HG03095 (cell line): ENCODE measurements at regions not wholly inside any gene's neighbourhood (a gene's known extent, or its start where the extent isn't known, plus 50 kb on each side); places are given as distances from the start of the nearest gene placed in this dataset.

Experiments
- ATAC-seq: cut with Tn5 transposase; IDR thresholded peaks from one replicate; pipeline ENCODE4 v1.9.1; 2021; ENCODE audit warnings: moderate library complexity; ENCODE audit not compliant: unreplicated experiment

GRCh38 chr6:22621701-22622100 is 52.3 kb downstream of the HDGFL1 start:
- no peak for ATAC-seq

DNA sequence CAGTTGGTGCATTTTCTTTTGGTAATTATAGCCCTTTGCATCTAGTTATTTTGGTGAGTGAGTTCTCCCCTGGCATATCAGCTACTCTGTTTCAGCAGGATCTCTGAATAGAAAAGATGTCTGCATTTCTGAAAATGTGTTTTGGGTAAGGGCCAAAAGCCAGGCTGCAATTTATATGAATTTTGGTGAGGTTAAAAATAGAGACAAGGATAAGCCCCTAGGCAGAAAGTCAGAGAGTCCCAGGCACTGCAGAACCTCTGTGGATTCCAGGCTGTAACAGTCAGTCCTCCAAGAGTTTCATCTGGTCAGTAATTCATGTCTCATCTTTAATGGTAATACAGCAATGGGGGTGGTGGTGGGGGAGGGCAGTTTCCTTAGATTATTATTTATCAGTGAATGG is 53.0 kb downstream of the HDGFL1 start:
- no peak for ATAC-seq

- ATAC-seq, result no peak
These were observed 53.4 kb downstream of the HDGFL1 start for GRCh38 chr6:22622813-22623212.

- ATAC-seq, result no peak
These were observed 58.3 kb downstream of the HDGFL1 start for GRCh38 chr6:22627644-22628043.

GRCh38 chr6:22631091-22631490 is 61.7 kb downstream of the HDGFL1 start:
- no peak for ATAC-seq

DNA sequence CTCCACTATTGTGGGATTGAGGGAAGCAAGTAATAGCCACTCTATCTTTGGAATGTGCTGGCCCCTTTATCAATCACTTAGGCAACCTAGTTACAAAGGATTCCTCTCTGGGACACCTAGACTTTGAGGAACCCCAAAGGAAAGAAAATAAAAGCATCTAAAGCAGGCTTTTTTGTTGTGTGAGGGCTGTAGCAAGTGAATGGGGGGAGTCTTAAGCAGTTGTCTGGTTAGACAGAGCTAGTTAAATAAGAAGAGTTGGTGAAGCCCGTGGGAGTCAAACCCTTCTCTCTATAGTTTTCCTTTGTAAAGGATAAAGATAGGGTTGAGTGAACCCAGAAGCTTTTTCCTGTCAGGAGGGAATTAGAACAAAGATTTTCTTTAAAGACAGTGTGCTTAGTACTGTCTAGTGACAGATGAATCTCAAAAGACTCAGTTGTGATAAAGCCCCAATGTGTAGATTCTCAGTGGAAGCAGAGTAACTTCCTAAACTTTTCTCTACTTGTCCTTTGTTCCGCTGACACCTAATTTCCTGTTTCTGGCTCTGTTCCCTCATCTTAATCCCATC is 63.3 kb downstream of the HDGFL1 start:
- no peak for ATAC-seq

DNA sequence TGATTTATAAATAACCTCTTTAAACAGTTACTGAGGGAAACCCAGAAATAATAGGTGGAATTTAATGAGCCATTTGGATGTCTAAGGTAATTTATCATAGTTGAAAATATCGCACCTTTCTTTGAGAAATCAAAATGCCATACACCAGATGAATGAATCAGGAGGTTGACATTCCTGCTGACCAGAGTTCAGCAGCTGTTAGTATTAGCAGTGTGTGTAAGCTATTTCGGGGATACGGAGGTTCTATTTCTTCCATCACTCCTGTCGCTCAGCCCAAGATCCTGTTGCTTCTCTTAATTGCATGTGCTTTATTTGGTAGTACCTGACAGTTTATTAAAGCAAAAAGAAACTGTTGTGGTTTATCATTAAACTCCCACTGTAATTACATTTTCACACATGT is 67.1 kb downstream of the HDGFL1 start:
- no peak for ATAC-seq

- ATAC-seq, result no peak
These were observed 68.4 kb downstream of the HDGFL1 start for GRCh38 chr6:22637782-22638181.

GRCh38 chr6:22638320-22638719 is 69.0 kb downstream of the HDGFL1 start:
- ATAC-seq, result no peak

- ATAC-seq, result no peak
These were observed 72.9 kb downstream of the HDGFL1 start for GRCh38 chr6:22642254-22642653.

- ATAC-seq, result no peak
These were observed 74.4 kb downstream of the HDGFL1 start for GRCh38 chr6:22643780-22644179.

DNA sequence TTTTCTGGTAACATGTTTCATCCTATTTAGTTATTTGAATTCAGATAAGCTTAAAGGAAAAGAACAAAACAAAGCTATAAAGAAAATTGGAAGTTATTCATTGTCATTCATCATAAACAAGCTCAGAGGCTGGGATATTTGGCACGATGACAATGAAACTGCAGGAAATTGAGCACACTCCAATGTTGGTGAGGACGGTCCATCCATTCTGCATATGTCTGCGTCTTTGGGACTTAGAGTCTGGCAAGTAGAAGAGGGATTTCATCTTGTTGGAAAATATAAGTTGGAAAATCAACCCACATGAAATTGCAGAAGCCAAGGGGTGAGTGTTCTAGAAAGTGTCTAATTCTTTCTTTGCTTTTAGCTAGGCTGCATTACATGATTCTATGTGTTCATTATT is 78.4 kb downstream of the HDGFL1 start:
- ATAC-seq, result no peak

DNA sequence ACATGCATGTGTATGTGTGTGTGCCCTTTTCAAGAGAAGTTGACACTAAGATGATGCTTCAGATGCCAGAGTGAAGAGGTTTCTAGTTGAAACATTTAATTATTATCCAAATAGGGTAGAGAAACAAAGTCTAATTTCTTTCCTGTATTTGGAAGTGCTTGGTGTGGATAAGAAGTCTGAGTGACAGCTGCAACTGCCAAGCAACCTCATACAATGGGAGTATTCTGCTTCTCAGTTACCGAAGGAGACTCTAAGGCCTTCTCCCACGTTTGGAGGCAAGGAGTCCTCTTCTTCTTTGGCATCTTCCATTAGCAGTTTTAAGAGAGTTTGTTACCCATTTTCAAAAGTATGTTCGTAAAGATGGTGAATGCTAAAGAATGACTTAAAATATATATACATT is 82.4 kb downstream of the HDGFL1 start:
- ATAC-seq, result no peak

GRCh38 chr6:22653980-22654610 is 84.7 kb downstream of the HDGFL1 start:
- ATAC-seq, result no peak

- no peak for ATAC-seq
These were observed 87.5 kb downstream of the HDGFL1 start for GRCh38 chr6:22656706-22657351.

DNA sequence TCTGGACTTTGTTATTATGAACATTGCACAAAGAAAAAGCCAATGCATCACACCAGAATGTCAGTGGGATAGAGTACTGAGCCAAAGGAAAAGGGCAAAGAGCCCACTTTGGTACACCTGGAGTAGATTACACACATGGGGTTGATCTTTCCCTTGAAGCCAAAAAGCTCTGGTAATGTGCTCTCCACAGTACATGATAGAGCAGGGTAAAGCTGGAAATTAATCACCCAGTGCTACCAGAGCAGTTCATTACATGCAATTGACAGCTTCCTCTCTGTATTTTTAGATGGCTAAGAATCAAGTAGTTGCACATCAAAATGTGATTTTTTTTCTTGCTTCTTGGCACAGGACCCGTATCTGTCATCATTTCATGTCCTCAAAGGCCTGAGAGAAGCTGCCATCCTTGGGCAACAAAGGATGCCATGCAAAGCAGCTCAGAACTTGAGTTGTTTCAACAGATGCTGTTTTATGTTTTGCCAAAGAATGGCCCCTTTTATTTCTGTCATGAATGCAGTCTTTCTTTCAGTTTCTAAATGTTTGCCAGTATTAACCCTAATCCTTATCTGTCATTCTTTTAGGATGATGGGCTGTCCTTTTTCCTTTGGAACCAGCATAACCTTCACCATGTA is 88.1 kb downstream of the HDGFL1 start:
- no peak for ATAC-seq

DNA sequence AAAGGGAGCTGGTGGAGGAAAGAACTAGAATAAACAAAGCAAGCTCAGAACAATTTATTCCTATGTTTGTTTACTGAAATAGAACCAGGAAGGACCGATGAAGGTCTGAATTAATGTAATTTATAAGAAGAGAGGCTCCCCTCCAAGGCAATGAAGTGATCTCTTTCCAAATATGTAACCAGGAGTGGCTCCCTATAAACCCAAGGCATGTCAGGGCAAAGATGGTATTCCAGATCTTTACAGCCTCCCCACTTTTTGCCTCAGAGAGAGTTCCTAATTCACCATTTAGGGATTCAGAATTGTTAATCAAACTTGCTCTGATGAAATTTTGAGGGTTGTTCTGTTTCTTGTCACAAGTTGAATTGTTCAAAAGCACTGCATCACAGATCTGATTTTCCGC is 88.8 kb downstream of the HDGFL1 start:
- ATAC-seq, result no peak

DNA sequence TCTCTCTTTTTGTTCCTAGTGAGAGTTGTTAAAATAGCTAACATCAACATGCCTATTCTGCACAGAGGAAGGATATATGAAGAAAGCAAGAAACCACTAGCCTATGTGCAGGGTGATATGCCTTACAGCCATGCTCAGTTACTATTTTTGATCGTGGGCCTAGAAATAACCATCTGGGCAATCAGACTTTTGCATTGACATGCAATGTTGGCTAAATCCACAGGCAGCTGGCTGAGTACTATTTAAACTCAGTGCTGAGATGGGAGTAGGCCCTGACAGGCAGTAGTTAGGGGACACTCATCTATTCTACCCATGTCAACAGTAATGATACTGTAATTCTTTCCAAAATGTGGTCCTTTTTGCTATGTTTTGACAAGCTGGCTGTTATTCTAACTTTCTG is 89.6 kb downstream of the HDGFL1 start:
- no peak for ATAC-seq

GRCh38 chr6:22664968-22665367 is 95.6 kb downstream of the HDGFL1 start:
- ATAC-seq, result no peak

DNA sequence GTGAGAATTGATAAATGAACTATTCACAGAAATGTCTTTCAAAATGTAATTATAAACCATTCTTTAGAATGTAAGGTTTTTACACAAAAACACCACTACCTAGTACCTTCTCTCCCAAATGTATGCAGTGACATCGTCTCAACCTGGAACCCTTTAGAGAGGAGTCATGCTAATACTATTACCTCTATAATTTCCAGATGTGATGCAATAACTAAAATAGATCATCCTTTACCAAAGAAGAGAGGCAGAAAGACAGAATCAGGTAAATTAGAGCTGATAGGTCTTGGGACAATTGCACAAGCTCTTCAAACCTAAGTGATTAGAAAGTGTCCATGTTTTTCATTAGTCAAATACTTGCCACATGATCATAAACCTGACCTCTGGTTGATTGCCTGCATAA is 96.7 kb downstream of the HDGFL1 start:
- no peak for ATAC-seq

DNA sequence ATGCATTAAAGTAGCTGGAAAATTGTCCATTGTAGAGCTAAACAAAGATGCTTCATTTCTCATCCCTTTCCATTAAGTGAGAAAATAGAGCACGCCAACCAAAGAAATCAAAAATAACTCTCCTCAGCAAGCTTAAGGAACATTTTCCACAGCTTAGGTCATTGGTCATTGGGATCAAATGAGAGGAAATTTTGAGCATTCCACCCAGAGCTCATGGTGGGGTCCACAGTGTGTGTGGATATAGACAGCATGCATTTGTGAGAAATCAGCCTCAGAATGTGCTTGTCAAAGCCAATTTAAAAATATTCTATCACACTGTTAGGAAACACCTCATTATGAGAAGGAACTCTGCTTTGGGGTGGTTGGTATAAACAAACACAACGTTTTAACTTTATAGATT is 97.2 kb downstream of the HDGFL1 start:
- ATAC-seq, result no peak

DNA sequence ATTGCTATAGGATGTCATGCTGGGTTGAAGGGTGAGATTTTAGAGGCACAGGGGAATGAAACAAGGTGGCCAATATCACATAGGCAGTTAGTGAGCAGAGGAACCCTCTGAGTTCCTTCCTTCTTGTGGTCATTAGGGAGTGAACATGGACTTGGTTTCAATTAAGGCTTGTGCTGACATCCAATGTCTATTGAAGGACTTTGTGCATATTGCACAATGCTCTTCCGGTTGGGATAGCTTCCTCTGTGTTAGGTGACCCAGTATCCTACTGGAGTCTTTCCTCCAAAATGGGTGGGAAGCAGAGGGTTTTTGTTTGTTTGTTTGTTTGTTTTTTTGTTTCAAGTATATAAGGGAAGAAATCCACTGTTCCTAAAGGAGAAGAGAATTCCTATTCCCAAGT is 98.5 kb downstream of the HDGFL1 start:
- ATAC-seq, result no peak
